22Rv1 (cell line): ENCODE measurements at regions not wholly inside any gene's neighbourhood (a gene's known extent, or its start where the extent isn't known, plus 50 kb on each side); places are given as distances from the start of the nearest gene placed in this dataset.

Source experiments
- H3K27ac ChIP-seq: fragments of 450-650 bp; 2 replicates; pipeline ENCODE4 v1.5.1; 2017
- CTCF ChIP-seq: fragments of 450-650 bp; IDR thresholded peaks from 2 replicates; pipeline ENCODE4 v1.5.1; 2017; ENCODE audit warnings: mild to moderate bottlenecking
- ZFX ChIP-seq: fragments of 450-650 bp; IDR thresholded peaks from 2 replicates; pipeline ENCODE4 v1.6.1; 2017; ENCODE audit warnings: antibody characterized with exemption, borderline replicate concordance

DNA sequence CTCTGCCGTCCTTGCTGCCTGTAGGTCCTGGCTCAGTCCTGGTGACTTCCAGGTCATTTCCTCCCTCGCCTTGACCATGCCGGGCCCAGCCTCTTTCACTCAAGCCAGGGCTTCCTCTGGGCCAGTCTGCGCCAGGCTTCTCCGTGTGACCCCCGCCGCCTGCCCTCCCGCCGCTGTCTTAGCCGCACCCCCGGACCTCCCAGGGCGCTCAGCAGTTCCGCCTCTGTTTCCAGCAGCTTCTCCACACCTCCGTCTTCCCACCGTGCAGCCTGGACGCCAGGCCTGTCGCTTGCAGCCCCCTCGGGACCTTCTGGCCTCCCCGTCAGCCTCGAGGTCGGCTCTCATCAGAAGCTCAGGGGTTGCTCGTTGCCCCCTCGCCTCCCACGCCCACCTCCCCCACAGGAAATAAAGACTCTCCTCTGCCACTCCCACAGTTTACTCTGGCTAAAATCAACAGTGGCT is 123.0 kb upstream of the FZD8 start:
- H3K27ac ChIP-seq = no peak overlapping the region
- TF ChIP-seq ZFX = no peak
- TF ChIP-seq CTCF = no peak

DNA sequence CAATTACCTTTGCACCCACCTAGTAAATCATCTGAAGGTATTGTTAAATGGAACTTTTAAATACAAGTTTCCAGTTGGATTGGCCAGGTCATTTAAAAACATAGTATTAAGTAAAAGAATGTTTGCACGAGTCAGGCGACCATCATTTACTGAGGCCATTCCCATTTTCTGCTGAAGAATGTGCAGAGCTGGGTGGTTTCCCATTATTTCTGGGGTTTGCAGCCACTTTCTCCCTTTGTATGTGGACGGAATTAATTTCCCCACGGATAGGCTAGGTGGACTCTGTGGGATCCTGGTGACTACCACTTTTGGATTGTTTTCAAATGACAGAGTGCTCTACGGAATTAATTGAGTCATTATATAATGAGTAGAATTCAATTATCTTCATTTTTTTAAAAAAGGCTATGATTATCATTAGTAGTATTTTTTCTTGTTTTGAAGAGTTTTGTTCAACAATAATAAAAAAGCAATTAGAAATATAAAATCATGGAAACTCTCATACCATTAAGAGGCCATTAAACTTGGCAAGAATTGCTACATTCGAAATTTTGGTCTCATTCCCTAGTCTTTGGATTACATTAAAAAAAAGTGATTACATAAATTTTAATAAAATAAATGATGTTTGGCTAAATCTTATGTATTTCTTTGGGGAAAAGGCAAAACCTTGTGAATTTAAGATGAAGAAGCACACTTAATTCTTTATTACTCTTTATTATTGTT is 120.4 kb upstream of the FZD8 start:
- TF ChIP-seq ZFX (no peak), CTCF (no peak)
- no peak overlapping the region for H3K27ac ChIP-seq

DNA sequence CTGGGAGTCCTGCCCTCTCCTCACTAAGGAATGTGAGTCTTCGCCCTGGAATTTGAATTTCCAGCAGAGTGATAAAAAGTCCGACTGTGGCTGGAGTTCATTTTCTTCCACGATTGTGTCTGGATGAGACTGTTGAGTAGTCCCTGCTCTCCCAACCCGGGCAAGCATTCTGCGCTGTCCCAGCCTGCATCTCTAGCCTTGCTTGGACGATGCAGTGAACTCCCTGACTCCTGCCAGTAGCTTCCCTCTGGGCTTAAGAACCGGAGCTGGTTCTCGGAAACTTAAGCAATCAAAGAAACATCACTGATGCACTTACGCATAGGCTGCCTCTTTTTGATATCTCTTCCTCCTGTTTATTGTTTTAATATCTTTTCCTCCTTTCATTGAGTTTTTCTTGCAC is 116.0 kb upstream of the FZD8 start:
- H3K27ac ChIP-seq = no peak overlapping the region
- no peak for TF ChIP-seq CTCF
- no peak for TF ChIP-seq ZFX

DNA sequence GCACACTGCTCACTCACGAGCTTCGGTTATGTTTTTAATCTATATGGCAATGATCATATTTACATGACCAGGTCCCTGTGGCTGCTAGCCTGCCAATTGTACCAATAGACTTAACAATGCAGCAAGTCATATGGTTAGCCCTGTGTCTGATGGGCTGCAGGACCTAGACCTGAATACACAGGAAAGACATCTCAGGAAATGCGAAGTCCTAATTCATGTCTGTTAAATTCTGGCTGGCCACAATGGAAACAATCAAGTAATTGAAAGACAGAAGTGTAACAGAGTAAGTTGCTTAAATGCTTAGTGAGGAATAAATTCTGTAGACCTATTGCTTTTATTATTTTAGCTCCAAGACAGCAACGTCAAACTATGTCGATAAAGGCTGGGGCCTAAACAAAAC is 112.4 kb upstream of the FZD8 start:
- H3K27ac ChIP-seq = no peak overlapping the region
- TF ChIP-seq ZFX (no peak), CTCF (no peak)

- no peak overlapping the region for H3K27ac ChIP-seq
- no peak for TF ChIP-seq CTCF
- no peak for TF ChIP-seq ZFX
Observed at GRCh38 chr10:35752469-35753461, 110.7 kb upstream of the FZD8 start.

DNA sequence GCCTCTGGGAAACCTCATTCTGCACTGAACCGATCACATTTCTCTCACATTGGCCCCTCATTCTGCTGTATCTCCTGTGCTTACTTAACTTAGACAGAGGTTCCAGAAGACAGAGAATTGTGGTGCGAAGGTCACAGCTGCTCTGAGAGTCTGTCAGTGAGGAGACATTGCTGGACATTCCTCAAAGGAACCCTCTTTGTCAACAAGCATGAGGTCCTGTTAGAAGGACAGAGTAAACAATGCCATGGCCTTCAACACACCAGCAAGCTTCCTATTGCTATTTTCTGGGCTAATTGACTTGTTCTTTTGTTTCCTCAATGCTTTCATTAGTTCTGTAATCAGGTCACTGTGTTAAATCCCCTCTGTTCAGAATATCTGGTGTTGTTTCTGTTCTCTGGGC is 109.3 kb upstream of the FZD8 start:
- TF ChIP-seq CTCF = no peak
- no peak for TF ChIP-seq ZFX
- H3K27ac ChIP-seq = no peak overlapping the region

DNA sequence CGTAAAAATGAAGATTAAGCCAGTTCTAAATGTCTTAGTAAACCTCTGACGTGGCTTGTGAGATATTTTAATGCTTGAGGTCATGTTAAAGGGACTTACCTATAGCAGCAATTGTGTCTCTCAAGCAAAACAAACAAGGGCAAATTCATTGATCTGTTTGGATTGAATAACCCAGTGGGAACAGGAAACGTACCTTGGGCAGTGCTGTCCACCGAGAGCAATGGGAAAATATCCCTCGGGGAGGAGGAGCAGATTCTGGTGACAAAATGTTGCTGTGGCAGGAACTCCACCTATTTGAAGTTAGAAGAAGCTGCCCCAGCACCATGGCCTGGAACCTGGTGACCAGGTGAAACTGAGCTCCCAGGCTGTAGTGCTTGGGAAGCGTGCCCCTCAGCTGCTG is 107.1 kb upstream of the FZD8 start:
- TF ChIP-seq CTCF = no peak
- no peak for TF ChIP-seq ZFX
- H3K27ac ChIP-seq = no peak overlapping the region
